ENCODE measurements at regions not wholly inside any gene's neighbourhood (a gene's known extent, or its start where the extent isn't known, plus 50 kb on each side); places are given as distances from the start of the nearest gene placed in this dataset.
"Not testable (repeated sequence)": the region's sequence is repeated elsewhere in the genome, so short reads cannot be mapped to it uniquely, and the experiment has no call there.

- no peaks in the 10 kb centered on the region for H3K27me3 ChIP-seq (replicated peaks in 2 of 5; ENCODE audit: control insufficient read depth in 4 of 5, insufficient read depth in 5 of 5, low read length in 4 of 5)
- CTCF ChIA-PET = no interaction called here
- WGBS (ENCODE audit: insufficient coverage) = no CpG with 5 or more reads among the region's 2 CpGs
- no peak overlapping the region for H3K4me3 ChIP-seq (ENCODE audit: control insufficient read depth in 1 of 7, extremely low read depth in 1 of 7, insufficient read depth in 4 of 7, low read depth in 2 of 7, low read length in 6 of 7)
- DNase-seq = no peak
- no peak overlapping the region for H3K27ac ChIP-seq (ENCODE audit: insufficient read depth in 1 of 2, low read depth in 1 of 2, low read length in 2 of 2, poor library complexity in 1 of 2, severe bottlenecking in 2 of 2)
- POLR2A ChIA-PET = no interaction called here
- peaks cover 0 to 3% (median 0%) of the 10 kb centered on the region in 5 experiments for H3K9me3 ChIP-seq (ENCODE audit: control extremely low read depth in 1 of 5, control insufficient read depth in 4 of 5, insufficient read depth in 2 of 5, low read depth in 1 of 5, low read length in 4 of 5)
- no peaks in the 10 kb centered on the region for H3K4me1 ChIP-seq (ENCODE audit: control extremely low read depth in 1 of 4, control insufficient read depth in 4 of 4, insufficient read depth in 4 of 4, low read length in 3 of 4)
- no peaks in the 10 kb centered on the region for H3K36me3 ChIP-seq (ENCODE audit: control insufficient read depth in 4 of 4, insufficient read depth in 4 of 4, low read length in 3 of 4)
Observed at GRCh38 chr4:163726641-163727040, 232.2 kb downstream of the TMA16 start.

- CTCF ChIA-PET = no interaction called here
- no peak for DNase-seq
- Histone ChIP-seq H3K27me3 (replicated peaks in 2 of 5; ENCODE audit: control insufficient read depth in 4 of 5, insufficient read depth in 5 of 5, low read length in 4 of 5) (no peaks in the 10 kb centered on the region), H3K27ac (ENCODE audit: insufficient read depth in 1 of 2, low read depth in 1 of 2, low read length in 2 of 2, poor library complexity in 1 of 2, severe bottlenecking in 2 of 2) (no peak overlapping the region), H3K9me3 (ENCODE audit: control extremely low read depth in 1 of 5, control insufficient read depth in 4 of 5, insufficient read depth in 2 of 5, low read depth in 1 of 5, low read length in 4 of 5) (peaks cover 0 to 3% (median 0%) of the 10 kb centered on the region in 5 experiments), H3K36me3 (ENCODE audit: control insufficient read depth in 4 of 4, insufficient read depth in 4 of 4, low read length in 3 of 4) (no peaks in the 10 kb centered on the region), H3K4me1 (ENCODE audit: control extremely low read depth in 1 of 4, control insufficient read depth in 4 of 4, insufficient read depth in 4 of 4, low read length in 3 of 4) (no peaks in the 10 kb centered on the region), H3K4me3 (ENCODE audit: control insufficient read depth in 1 of 7, extremely low read depth in 1 of 7, insufficient read depth in 4 of 7, low read depth in 2 of 7, low read length in 6 of 7) (no peak overlapping the region)
- 100% methylated on average over 2 of the region's 2 CpGs for WGBS (ENCODE audit: insufficient coverage)
- POLR2A ChIA-PET = no interaction called here
Observed at GRCh38 chr4:163731071-163731470, 236.6 kb downstream of the TMA16 start.

- Histone ChIP-seq H3K36me3 (ENCODE audit: control insufficient read depth in 4 of 4, insufficient read depth in 4 of 4, low read length in 3 of 4) (no peaks in the 10 kb centered on the region), H3K4me1 (ENCODE audit: control extremely low read depth in 1 of 4, control insufficient read depth in 4 of 4, insufficient read depth in 4 of 4, low read length in 3 of 4) (no peaks in the 10 kb centered on the region), H3K27ac (ENCODE audit: insufficient read depth in 1 of 2, low read depth in 1 of 2, low read length in 2 of 2, poor library complexity in 1 of 2, severe bottlenecking in 2 of 2) (no peak overlapping the region), H3K9me3 (ENCODE audit: control extremely low read depth in 1 of 5, control insufficient read depth in 4 of 5, insufficient read depth in 2 of 5, low read depth in 1 of 5, low read length in 4 of 5) (peaks cover 0 to 3% (median 0%) of the 10 kb centered on the region in 5 experiments), H3K27me3 (replicated peaks in 2 of 5; ENCODE audit: control insufficient read depth in 4 of 5, insufficient read depth in 5 of 5, low read length in 4 of 5) (no peaks in the 10 kb centered on the region), H3K4me3 (ENCODE audit: control insufficient read depth in 1 of 7, extremely low read depth in 1 of 7, insufficient read depth in 4 of 7, low read depth in 2 of 7, low read length in 6 of 7) (no peak overlapping the region)
- POLR2A ChIA-PET = no interaction called here
- no peak for DNase-seq
- CTCF ChIA-PET = no interaction called here
Observed at GRCh38 chr4:163732473-163732872, 238.0 kb downstream of the TMA16 start.

- no peaks in the 10 kb centered on the region for H3K9me3 ChIP-seq (ENCODE audit: control extremely low read depth in 1 of 5, control insufficient read depth in 4 of 5, insufficient read depth in 2 of 5, low read depth in 1 of 5, low read length in 4 of 5)
- ChIA-PET CTCF (no interaction called here), POLR2A (no interaction called here)
- no peak overlapping the region for H3K4me3 ChIP-seq (ENCODE audit: control insufficient read depth in 1 of 7, extremely low read depth in 1 of 7, insufficient read depth in 4 of 7, low read depth in 2 of 7, low read length in 6 of 7)
- H3K27ac ChIP-seq (ENCODE audit: insufficient read depth in 1 of 2, low read depth in 1 of 2, low read length in 2 of 2, poor library complexity in 1 of 2, severe bottlenecking in 2 of 2) = no peak overlapping the region
- no CpG with 5 or more reads among the region's 3 CpGs for WGBS (ENCODE audit: insufficient coverage)
- H3K36me3 ChIP-seq (ENCODE audit: control insufficient read depth in 4 of 4, insufficient read depth in 4 of 4, low read length in 3 of 4) = no peaks in the 10 kb centered on the region
- peaks cover 0 to 2% (median 0%) of the 10 kb centered on the region in 5 experiments for H3K27me3 ChIP-seq (replicated peaks in 2 of 5; ENCODE audit: control insufficient read depth in 4 of 5, insufficient read depth in 5 of 5, low read length in 4 of 5)
- H3K4me1 ChIP-seq (ENCODE audit: control extremely low read depth in 1 of 4, control insufficient read depth in 4 of 4, insufficient read depth in 4 of 4, low read length in 3 of 4) = no peaks in the 10 kb centered on the region
- DNase-seq = no peak
Observed at GRCh38 chr4:163736876-163737275, 242.4 kb downstream of the TMA16 start.

- POLR2A ChIA-PET; H3K4me3 ChIP-seq (ENCODE audit: control insufficient read depth in 1 of 7, extremely low read depth in 1 of 7, insufficient read depth in 4 of 7, low read depth in 2 of 7, low read length in 6 of 7); H3K27me3 ChIP-seq (replicated peaks in 2 of 5; ENCODE audit: control insufficient read depth in 4 of 5, insufficient read depth in 5 of 5, low read length in 4 of 5); H3K36me3 ChIP-seq (ENCODE audit: control insufficient read depth in 4 of 4, insufficient read depth in 4 of 4, low read length in 3 of 4); H3K9me3 ChIP-seq (ENCODE audit: control extremely low read depth in 1 of 5, control insufficient read depth in 4 of 5, insufficient read depth in 2 of 5, low read depth in 1 of 5, low read length in 4 of 5); CTCF ChIA-PET; DNase-seq; H3K27ac ChIP-seq (ENCODE audit: insufficient read depth in 1 of 2, low read depth in 1 of 2, low read length in 2 of 2, poor library complexity in 1 of 2, severe bottlenecking in 2 of 2); H3K4me1 ChIP-seq (ENCODE audit: control extremely low read depth in 1 of 4, control insufficient read depth in 4 of 4, insufficient read depth in 4 of 4, low read length in 3 of 4): not testable (repeated sequence)
- WGBS (ENCODE audit: insufficient coverage) = 95% methylated on average over 2 of the region's 7 CpGs
Observed at GRCh38 chr4:163737846-163738245, 243.4 kb downstream of the TMA16 start.

- no peak for DNase-seq
- Histone ChIP-seq H3K36me3 (ENCODE audit: control insufficient read depth in 4 of 4, insufficient read depth in 4 of 4, low read length in 3 of 4) (no peaks in the 10 kb centered on the region), H3K4me3 (ENCODE audit: control insufficient read depth in 1 of 7, extremely low read depth in 1 of 7, insufficient read depth in 4 of 7, low read depth in 2 of 7, low read length in 6 of 7) (no peak overlapping the region), H3K27me3 (replicated peaks in 2 of 5; ENCODE audit: control insufficient read depth in 4 of 5, insufficient read depth in 5 of 5, low read length in 4 of 5) (peaks cover 0 to 2% (median 0%) of the 10 kb centered on the region in 5 experiments), H3K4me1 (ENCODE audit: control extremely low read depth in 1 of 4, control insufficient read depth in 4 of 4, insufficient read depth in 4 of 4, low read length in 3 of 4) (no peaks in the 10 kb centered on the region), H3K9me3 (ENCODE audit: control extremely low read depth in 1 of 5, control insufficient read depth in 4 of 5, insufficient read depth in 2 of 5, low read depth in 1 of 5, low read length in 4 of 5) (no peaks in the 10 kb centered on the region), H3K27ac (ENCODE audit: insufficient read depth in 1 of 2, low read depth in 1 of 2, low read length in 2 of 2, poor library complexity in 1 of 2, severe bottlenecking in 2 of 2) (no peak overlapping the region)
- CTCF ChIA-PET = no interaction called here
- POLR2A ChIA-PET = no interaction called here
Observed at GRCh38 chr4:163738521-163738920, 244.0 kb downstream of the TMA16 start.

GRCh38 chr4:163744861-163745260 is 250.4 kb downstream of the TMA16 start:
- WGBS (ENCODE audit: insufficient coverage) = 72% methylated on average over 2 of the region's 4 CpGs
- DNase-seq = no peak
- Histone ChIP-seq H3K27ac (ENCODE audit: insufficient read depth in 1 of 2, low read depth in 1 of 2, low read length in 2 of 2, poor library complexity in 1 of 2, severe bottlenecking in 2 of 2) (no peak overlapping the region), H3K4me3 (ENCODE audit: control insufficient read depth in 1 of 7, extremely low read depth in 1 of 7, insufficient read depth in 4 of 7, low read depth in 2 of 7, low read length in 6 of 7) (no peak overlapping the region), H3K36me3 (ENCODE audit: control insufficient read depth in 4 of 4, insufficient read depth in 4 of 4, low read length in 3 of 4) (no peaks in the 10 kb centered on the region), H3K9me3 (ENCODE audit: control extremely low read depth in 1 of 5, control insufficient read depth in 4 of 5, insufficient read depth in 2 of 5, low read depth in 1 of 5, low read length in 4 of 5) (no peaks in the 10 kb centered on the region), H3K4me1 (ENCODE audit: control extremely low read depth in 1 of 4, control insufficient read depth in 4 of 4, insufficient read depth in 4 of 4, low read length in 3 of 4) (no peaks in the 10 kb centered on the region), H3K27me3 (replicated peaks in 2 of 5; ENCODE audit: control insufficient read depth in 4 of 5, insufficient read depth in 5 of 5, low read length in 4 of 5) (peaks cover 0 to 5% (median 0%) of the 10 kb centered on the region in 5 experiments)
- ChIA-PET POLR2A (no interaction called here), CTCF (interaction anchor here (1.4 kb wide), 1 partner anchor 20 kb away, joined by 3 read pairs; no protein-coding TSS in a partner anchor)

Data from common myeloid progenitor, CD34-positive (primary cell).